HCT116 (cell line): ENCODE measurements at regions not wholly inside any gene's neighbourhood (a gene's known extent, or its start where the extent isn't known, plus 50 kb on each side); places are given as distances from the start of the nearest gene placed in this dataset.

ENCODE experiments used
- CBX3 ChIP-seq: IDR thresholded peaks from 2 replicates; pipeline ENCODE4 v1.6.1; 2012; ENCODE audit warnings: low read depth
- CEBPB ChIP-seq: IDR thresholded peaks from 2 replicates; pipeline ENCODE4 v1.6.1; 2012; ENCODE audit warnings: low read depth
- EZH2 ChIP-seq: fragments of 200-600 bp; sonication (generic); IDR thresholded peaks from 2 replicates; pipeline ENCODE4 v1.6.1; 2017; ENCODE audit warnings: antibody characterized with exemption, mixed run types
- EZH2phosphoT487 ChIP-seq: fragments of 200-600 bp; IDR thresholded peaks from 2 replicates; pipeline ENCODE4 v1.6.1; 2018; ENCODE audit warnings: antibody characterized with exemption, borderline replicate concordance
- POLR2A ChIP-seq: IDR thresholded peaks from 2 replicates; pipeline ENCODE4 v1.7.0; 2011; ENCODE audit warnings: borderline replicate concordance; ENCODE audit not compliant: insufficient read depth, insufficient read length; ENCODE audit errors: extremely low read depth
- REST ChIP-seq: IDR thresholded peaks from 2 replicates; pipeline ENCODE4 v1.6.1; 2012; ENCODE audit warnings: low read depth
- TCF7L2 ChIP-seq: IDR thresholded peaks from 2 replicates; pipeline ENCODE4 v1.7.0; 2011; ENCODE audit warnings: borderline replicate concordance, inconsistent platforms; ENCODE audit not compliant: insufficient read depth, insufficient read length; ENCODE audit errors: extremely low read depth
- YY1 ChIP-seq: IDR thresholded peaks from 2 replicates; pipeline ENCODE4 v1.6.1; 2011; ENCODE audit warnings: low read length, low read depth, moderate library complexity, mild to moderate bottlenecking; ENCODE audit not compliant: insufficient replicate concordance; ENCODE audit errors: extremely low read depth
- TF ChIP-seq, protein P1 (sequence below), 3 experiments: fragments of 200-600 bp in 1 of 3; sonication (generic) in 1 of 3; IDR thresholded peaks in 2 of 3; conservative IDR thresholded peaks in 1 of 3; 2 replicates each; pipeline ENCODE4 v1.5.1; 2012 to 2017; ENCODE audit warnings: low read depth in 2 of 3, low read length in 2 of 3, antibody characterized with exemption in 1 of 3, borderline replicate concordance in 1 of 3, control low read depth in 1 of 3, mild to moderate bottlenecking in 1 of 3, mixed read lengths in 1 of 3, mixed run types in 1 of 3, moderate library complexity in 1 of 3; ENCODE audit not compliant: insufficient read depth in 1 of 3

- TF ChIP-seq, protein P1, sequence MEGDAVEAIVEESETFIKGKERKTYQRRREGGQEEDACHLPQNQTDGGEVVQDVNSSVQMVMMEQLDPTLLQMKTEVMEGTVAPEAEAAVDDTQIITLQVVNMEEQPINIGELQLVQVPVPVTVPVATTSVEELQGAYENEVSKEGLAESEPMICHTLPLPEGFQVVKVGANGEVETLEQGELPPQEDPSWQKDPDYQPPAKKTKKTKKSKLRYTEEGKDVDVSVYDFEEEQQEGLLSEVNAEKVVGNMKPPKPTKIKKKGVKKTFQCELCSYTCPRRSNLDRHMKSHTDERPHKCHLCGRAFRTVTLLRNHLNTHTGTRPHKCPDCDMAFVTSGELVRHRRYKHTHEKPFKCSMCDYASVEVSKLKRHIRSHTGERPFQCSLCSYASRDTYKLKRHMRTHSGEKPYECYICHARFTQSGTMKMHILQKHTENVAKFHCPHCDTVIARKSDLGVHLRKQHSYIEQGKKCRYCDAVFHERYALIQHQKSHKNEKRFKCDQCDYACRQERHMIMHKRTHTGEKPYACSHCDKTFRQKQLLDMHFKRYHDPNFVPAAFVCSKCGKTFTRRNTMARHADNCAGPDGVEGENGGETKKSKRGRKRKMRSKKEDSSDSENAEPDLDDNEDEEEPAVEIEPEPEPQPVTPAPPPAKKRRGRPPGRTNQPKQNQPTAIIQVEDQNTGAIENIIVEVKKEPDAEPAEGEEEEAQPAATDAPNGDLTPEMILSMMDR (IDR thresholded peaks at IDR 0.05 in 2 of 3, conservative IDR thresholded peaks at IDR 0.05 in 1 of 3; ENCODE audit: borderline replicate concordance in 1 of 3, insufficient read depth in 1 of 3, low read depth in 2 of 3, low read length in 2 of 3), result no peak
- TF ChIP-seq POLR2A, result no peak
- no peak for TF ChIP-seq EZH2
- TF ChIP-seq REST, result no peak
- no peak for TF ChIP-seq TCF7L2
- TF ChIP-seq YY1, result no peak
- TF ChIP-seq EZH2phosphoT487, result no peak
- TF ChIP-seq CEBPB, result no peak
- TF ChIP-seq CBX3, result no peak
Observed at GRCh38 chr10:47107007-47107747, 192.8 kb upstream of the GDF10 start.
